22Rv1 (cell line): ENCODE measurements at regions not wholly inside any gene's neighbourhood (a gene's known extent, or its start where the extent isn't known, plus 50 kb on each side); places are given as distances from the start of the nearest gene placed in this dataset.

ENCODE experiments used
- H3K27ac ChIP-seq: fragments of 450-650 bp; 2 replicates; pipeline ENCODE4 v1.5.1; 2017
- CTCF ChIP-seq: fragments of 450-650 bp; IDR thresholded peaks from 2 replicates; pipeline ENCODE4 v1.5.1; 2017; ENCODE audit warnings: mild to moderate bottlenecking
- ZFX ChIP-seq: fragments of 450-650 bp; IDR thresholded peaks from 2 replicates; pipeline ENCODE4 v1.6.1; 2017; ENCODE audit warnings: antibody characterized with exemption, borderline replicate concordance

- H3K27ac ChIP-seq: no peak overlapping the region
- TF ChIP-seq CTCF: no peak
- no peak for TF ChIP-seq ZFX
Measured at GRCh38 chr4:112898357-112899141, 150.9 kb upstream of the ANK2 start.

- no peak overlapping the region for H3K27ac ChIP-seq
- TF ChIP-seq ZFX (no peak), CTCF (no peak)
Measured at GRCh38 chr4:112900416-112900815, 149.0 kb upstream of the ANK2 start.

DNA sequence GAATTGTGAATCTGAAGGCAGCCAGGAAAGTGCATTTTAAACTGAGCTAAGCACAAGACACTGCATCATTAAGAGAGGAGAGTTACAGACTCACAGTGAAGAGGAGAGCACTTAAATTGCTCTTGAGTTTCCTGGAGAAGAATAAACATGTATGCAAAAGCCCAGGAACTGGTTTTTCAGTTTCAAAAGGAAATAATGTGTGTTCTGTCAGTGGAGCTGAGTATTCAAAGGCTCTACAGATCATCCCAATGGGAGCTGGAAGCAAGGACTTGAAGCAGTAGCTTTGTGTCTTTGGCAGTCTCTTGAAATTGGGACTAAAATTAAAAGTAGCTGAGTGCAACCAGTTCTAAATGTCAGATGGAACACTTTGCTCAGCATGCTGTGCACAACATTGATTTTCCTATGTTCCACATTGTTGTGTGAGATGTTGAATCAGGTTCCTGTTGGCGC lies 147.5 kb upstream of the ANK2 start:
- H3K27ac ChIP-seq: no peak overlapping the region
- TF ChIP-seq ZFX (no peak), CTCF (no peak)

DNA sequence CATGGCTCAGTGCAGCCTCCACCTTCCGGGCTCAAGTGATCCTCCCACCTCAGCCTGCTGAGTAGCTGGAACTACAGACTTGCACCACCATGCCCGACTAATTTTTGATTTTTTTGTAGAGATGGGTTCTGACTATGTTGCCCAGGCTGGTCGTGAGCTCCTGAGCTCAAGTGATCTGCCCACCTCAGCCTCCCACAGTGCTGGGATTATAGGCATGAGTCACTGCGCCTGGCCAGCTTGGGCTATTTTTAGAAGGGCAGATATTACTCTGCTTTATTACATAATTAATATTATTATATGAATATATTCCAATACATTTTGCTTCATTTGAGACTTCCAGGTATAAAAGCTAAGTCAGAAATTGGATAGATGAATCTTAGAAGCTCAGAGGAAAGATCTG lies 143.7 kb upstream of the ANK2 start:
- H3K27ac ChIP-seq: no peak overlapping the region
- TF ChIP-seq CTCF: no peak
- TF ChIP-seq ZFX: no peak

- TF ChIP-seq CTCF (no peak), ZFX (no peak)
- no peak overlapping the region for H3K27ac ChIP-seq
Measured at GRCh38 chr4:112908511-112908910, 140.9 kb upstream of the ANK2 start.

- TF ChIP-seq ZFX: no peak
Measured at GRCh38 chr4:112910109-112910736, 139.2 kb upstream of the ANK2 start.

GRCh38 chr4:112916868-112917267 lies 132.6 kb upstream of the ANK2 start:
- TF ChIP-seq CTCF: no peak
- TF ChIP-seq ZFX: no peak
- H3K27ac ChIP-seq: no peak overlapping the region

More at GRCh38 chr4:112910109-112910736, 139.2 kb upstream of the ANK2 start:
- no peak overlapping the region for H3K27ac ChIP-seq
